Thoracic aorta (tissue), 2 donors: ENCODE measurements at regions not wholly inside any gene's neighbourhood (a gene's known extent, or its start where the extent isn't known, plus 50 kb on each side); places are given as distances from the start of the nearest gene placed in this dataset.
"Not testable (repeated sequence)": the region's sequence is repeated elsewhere in the genome, so short reads cannot be mapped to it uniquely, and the experiment has no call there.

Experiments used
- ATAC-seq: fragments of 150-250 bp; one replicate; pipeline ENCODE4 v1.8.0; 2017; ENCODE audit warnings: low read depth; ENCODE audit not compliant: insufficient number of reproducible peaks, low FRiP score
- DNase-seq: peaks from one replicate; pipeline ENCODE4 v3.0.0-alpha.2; 2020; ENCODE audit warnings: low spot score
- H3K27ac ChIP-seq, 2 donors: fragments of 200-600 bp; sonication (generic); 1 replicate in 1 of 2; 2 replicates in 1 of 2; pipeline ENCODE4 v1.5.1; 2016; ENCODE audit warnings: mild to moderate bottlenecking in 2 of 2, moderate library complexity in 2 of 2
- H3K27me3 ChIP-seq: fragments of 200-600 bp; sonication (generic); replicated peaks from 2 replicates; pipeline ENCODE4 v1.6.0; 2016; ENCODE audit warnings: mild to moderate bottlenecking; ENCODE audit not compliant: insufficient read depth
- H3K36me3 ChIP-seq: fragments of 200-600 bp; sonication (generic); one replicate; pipeline ENCODE4 v1.5.1; 2016
- H3K4me1 ChIP-seq, 2 donors: fragments of 200-600 bp; sonication (generic); 1 replicate in 1 of 2; 2 replicates in 1 of 2; pipeline versions ENCODE4 v1.5.1 to v1.6.0; 2016; ENCODE audit warnings: low read depth in 2 of 2, mild to moderate bottlenecking in 1 of 2; ENCODE audit not compliant: control insufficient read depth in 1 of 2
- H3K4me3 ChIP-seq: fragments of 200-600 bp; sonication (generic); 2 replicates; pipeline ENCODE4 v1.5.1; 2016; ENCODE audit warnings: mild to moderate bottlenecking
- H3K9me3 ChIP-seq: fragments of 200-600 bp; sonication (generic); 2 replicates; pipeline ENCODE4 v1.5.1; 2016
- CTCF ChIP-seq: fragments of 200-600 bp; sonication (generic); IDR thresholded peaks from one replicate; pipeline ENCODE4 v1.5.1; 2019; ENCODE audit warnings: antibody characterized with exemption

DNA sequence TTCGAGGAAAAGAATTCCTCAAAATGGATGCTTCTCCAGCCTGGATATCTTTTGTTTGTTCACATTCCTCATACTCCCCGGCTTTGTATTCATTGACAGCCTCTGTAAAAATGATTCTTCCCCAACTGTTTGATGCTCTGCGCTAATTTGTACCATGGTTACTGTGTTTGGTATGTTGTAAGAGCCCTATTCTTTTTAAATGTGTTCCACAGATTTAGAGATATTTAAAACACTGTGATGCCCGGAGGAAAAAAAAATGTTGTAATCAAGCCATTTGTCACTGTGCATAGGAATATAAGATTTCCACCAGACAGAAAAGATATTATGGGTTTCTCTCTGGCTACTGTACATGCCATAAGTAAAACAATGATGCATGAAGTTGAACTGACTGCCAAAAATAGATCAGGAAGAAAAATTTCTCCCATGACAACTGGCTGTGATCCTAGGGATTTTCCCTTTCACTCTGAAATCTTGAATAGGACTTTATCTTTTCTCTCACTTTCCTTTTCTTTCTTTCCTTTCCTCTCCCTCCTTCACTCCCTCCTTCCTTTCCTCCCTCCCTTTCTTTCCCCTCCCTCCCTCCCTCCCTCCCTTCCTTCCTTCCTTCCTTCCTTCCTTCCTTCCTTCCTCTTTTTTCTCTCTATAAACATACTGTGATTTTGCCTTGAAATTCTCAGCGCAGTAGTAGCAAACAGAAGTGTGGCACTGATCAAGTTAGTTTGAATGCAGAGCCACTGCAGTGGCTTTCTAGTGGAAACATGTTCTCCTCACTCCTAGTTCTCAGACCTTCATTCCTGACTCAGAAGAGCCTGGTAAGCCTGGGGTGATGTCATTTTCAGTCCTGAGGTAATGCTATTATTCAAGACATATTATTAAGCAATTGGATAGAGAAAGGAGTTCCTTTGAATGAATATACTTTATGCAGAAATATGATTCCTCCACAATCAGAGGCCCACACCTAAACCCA lies 254.9 kb upstream of the TBL1XR1 start:
- Histone ChIP-seq H3K36me3 (no peaks in the 10 kb centered on the region), H3K9me3 (no peaks in the 10 kb centered on the region), H3K27me3 (no peaks in the 10 kb centered on the region), H3K27ac (peak overlapping the region in 1 of 2 donors; percentile 24), H3K4me3 (peak overlapping the region; percentile 30), H3K4me1 (peaks cover 8 to 16% of the 10 kb centered on the region in 2 donors)
- DNase-seq (no peak), ATAC-seq (peak; percentile 84)
- no peak for TF ChIP-seq CTCF

DNA sequence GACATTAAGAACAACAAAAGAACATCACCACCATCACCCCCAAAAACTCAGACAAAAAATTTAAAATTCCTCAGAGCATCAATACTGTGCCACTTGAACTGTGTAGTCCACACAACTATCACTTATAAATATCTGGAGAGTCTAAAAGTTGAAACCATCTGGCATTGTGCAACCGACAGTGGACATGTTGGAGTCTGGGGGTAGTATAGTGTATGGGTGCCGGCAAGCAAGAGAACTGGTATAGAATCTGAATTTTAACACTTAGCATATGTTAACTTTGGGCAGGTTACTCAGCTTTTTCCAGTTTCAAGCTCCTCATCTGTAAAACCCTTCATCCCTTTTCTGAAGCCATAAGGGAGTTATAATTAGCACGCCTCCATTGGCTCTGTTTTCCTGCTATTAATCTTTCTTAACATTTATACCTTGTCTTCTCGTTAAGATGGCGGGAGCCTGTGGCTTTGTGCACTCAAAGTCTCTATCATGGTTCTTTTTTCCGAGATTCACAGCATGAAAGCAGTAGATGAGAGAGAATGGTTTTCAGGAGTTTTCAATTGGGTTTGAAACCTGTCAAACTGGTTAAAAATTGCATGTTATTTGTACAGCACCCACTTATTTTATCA lies 255.7 kb upstream of the TBL1XR1 start:
- Histone ChIP-seq H3K27ac (peak overlapping the region in 1 of 2 donors; percentile 24), H3K4me1 (peaks cover 8 to 16% of the 10 kb centered on the region in 2 donors)
- ATAC-seq, result no peak

GRCh38 chr3:177453451-177453844 lies 256.2 kb upstream of the TBL1XR1 start:
- TF ChIP-seq CTCF, result no peak
- H3K27me3 ChIP-seq, result no peaks in the 10 kb centered on the region
- H3K9me3 ChIP-seq, result no peaks in the 10 kb centered on the region
- no peaks in the 10 kb centered on the region for H3K36me3 ChIP-seq
- peaks cover 8 to 16% of the 10 kb centered on the region in 2 donors for H3K4me1 ChIP-seq
- DNase-seq (no peak), ATAC-seq (no peak)
- H3K27ac ChIP-seq, result no peak overlapping the region
- H3K4me3 ChIP-seq, result no peak overlapping the region

More for the DNA sequence above, 255.7 kb upstream of the TBL1XR1 start:
- no peaks in the 10 kb centered on the region for H3K27me3 ChIP-seq
- H3K36me3 ChIP-seq, result no peaks in the 10 kb centered on the region
- no peak for TF ChIP-seq CTCF
- H3K4me3 ChIP-seq, result no peak overlapping the region
- no peaks in the 10 kb centered on the region for H3K9me3 ChIP-seq
- no peak for DNase-seq

GRCh38 chr3:177457204-177457603 lies 259.9 kb upstream of the TBL1XR1 start:
- H3K27ac ChIP-seq, ATAC-seq: not testable (repeated sequence)
- peaks cover 8 to 34% of the 10 kb centered on the region in 2 donors for H3K4me1 ChIP-seq

GRCh38 chr3:177459401-177459800 lies 262.1 kb upstream of the TBL1XR1 start:
- no peak for ATAC-seq
- H3K4me1 ChIP-seq, result peaks cover 4 to 34% of the 10 kb centered on the region in 2 donors
- no peaks in the 10 kb centered on the region for H3K36me3 ChIP-seq
- no peaks in the 10 kb centered on the region for H3K27me3 ChIP-seq
- H3K27ac ChIP-seq, result no peak overlapping the region
- H3K9me3 ChIP-seq, result no peaks in the 10 kb centered on the region
- TF ChIP-seq CTCF, result no peak
- no peak overlapping the region for H3K4me3 ChIP-seq
- no peak for DNase-seq

More at GRCh38 chr3:177457204-177457603, 259.9 kb upstream of the TBL1XR1 start:
- H3K27me3 ChIP-seq, DNase-seq, H3K36me3 ChIP-seq, H3K9me3 ChIP-seq, H3K4me3 ChIP-seq: not testable (repeated sequence)
